GF-D8 (cell line): ENCODE measurements at regions not wholly inside any gene's neighbourhood (a gene's known extent, or its start where the extent isn't known, plus 50 kb on each side); places are given as distances from the start of the nearest gene placed in this dataset.
"Not testable (repeated sequence)": the region's sequence is repeated elsewhere in the genome, so short reads cannot be mapped to it uniquely, and the experiment has no call there.

Source experiments
- DNase-seq: peaks from one replicate; lab custom pipeline; 2025; lab: John Stamatoyannopoulos, UW

DNA sequence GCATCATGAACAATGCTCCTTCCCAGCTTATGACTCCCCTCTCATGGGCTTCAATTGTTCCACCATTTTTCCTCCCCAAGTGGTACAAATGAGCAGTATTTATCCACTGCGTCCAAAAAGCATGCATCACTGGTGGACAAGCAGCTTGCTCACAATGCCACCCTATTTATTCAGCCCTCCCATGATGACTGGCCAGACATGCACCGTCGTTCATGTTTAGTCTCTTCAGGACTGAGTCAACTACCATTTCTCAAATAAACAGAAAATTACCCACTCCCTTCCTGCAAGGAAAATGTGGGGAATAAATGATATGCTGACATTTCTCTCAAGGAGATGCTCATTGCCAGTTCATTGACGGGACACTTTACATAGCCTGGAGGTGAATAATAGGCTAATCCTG, 300.4 kb downstream of the C6orf118 start:
- DNase-seq: no peak

DNA sequence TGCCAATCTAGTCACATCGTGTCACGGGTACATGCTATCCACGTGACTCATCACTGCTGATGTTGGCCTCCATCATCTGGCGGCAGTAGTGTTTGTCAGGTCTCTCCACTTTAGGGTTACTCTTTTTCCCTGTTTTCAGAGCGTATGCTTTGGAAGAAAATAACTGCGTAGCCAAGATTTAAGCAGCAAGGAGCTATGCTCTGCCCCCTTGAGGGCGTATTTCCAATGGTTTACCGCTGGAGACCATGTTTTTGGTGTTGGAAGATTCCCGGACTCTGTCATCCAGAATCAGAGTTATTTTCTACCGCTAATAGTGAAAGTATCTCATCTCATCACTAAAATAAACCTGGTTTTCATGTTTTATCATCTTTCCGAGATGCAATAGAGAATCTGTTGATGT, 306.5 kb downstream of the C6orf118 start:
- DNase-seq: no peak

DNA sequence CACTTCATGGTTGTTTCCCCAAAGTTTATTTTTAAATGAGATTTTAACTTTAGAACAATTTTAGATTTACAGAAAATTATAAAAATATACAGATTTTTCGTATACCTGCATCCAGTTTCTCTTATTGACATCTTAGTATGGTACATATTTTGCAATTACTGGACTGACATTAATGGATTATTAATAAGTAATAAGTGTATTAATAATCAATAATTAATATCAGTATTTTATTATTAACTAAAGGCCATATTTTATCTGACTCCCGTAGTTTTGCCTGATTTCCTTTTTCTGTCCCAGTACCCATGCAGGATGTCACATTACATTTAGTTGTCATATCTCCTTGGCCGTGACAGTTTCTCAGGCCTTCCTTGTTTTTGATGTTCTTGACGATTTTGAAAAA, 307.0 kb downstream of the C6orf118 start:
- no peak for DNase-seq

DNA sequence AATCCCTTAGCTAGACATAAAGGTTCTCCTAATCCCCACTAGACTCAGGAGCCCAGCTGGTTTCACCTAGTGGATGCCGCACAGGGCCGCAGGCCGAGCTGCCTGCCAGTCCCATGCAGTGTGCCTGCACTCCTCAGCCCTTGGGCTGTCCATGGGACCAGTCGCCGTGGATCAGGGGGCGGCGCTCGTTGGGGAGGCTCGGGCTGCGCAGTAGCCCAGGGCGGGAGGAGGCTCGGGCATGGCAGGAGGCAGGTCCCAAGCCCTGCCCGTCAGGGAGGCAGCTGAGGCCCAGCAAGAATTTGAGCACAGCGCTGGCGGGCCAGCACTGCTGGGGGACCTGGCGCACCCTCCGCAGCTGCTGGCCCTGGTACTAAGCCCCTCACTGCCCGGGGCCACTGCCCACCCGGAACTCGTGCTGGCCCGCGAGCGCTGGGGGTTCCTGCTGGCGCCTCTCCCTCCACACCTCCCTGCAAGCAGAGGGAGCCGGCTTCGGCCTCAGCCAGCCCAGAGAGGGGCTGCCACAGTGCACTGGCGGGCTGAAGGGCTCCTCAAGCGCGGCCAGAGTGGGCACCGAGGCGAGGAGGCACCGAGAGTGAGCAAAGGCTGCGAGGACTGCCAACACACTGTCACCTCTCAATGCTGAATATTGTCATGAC, 307.8 kb downstream of the C6orf118 start:
- DNase-seq: no peak

DNA sequence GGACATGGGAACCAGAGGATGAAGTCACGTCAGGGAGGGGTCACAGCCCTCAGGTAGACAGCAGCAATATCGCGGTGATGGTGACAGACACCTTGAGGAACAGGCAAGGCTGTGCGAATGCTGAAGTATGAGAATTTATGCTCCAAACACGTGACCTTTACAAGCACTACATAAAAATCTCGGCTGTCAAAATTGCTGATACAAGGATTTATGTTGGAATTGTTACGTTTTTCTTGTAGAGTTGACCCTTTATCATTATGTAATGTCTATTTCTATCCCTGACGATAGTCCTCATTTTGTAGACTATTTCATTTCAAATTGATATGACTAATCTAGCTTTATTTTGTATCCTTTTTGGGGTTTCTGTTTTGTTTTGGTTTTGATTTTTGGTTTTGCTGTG, 311.1 kb downstream of the C6orf118 start:
- DNase-seq: no peak

DNA sequence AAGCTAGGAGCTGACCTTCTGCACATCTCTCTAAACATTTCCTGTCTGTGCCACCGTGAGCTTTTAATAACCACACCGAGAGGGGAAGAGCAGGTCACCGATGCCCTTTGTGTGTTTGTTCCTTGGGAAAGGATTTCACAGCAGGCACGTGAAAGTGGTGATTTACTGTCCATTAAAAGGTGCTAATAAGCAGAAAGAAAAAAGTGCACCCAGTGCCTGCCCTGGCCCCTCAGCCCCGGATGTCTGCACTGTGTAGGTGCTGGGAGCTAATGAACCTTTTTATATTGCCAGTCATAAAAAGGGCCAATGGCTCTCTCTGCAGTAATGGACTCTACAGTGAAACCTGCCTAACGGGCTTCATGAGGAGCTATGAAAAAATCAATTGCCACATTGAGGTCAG, 312.6 kb downstream of the C6orf118 start:
- DNase-seq: no peak

DNA sequence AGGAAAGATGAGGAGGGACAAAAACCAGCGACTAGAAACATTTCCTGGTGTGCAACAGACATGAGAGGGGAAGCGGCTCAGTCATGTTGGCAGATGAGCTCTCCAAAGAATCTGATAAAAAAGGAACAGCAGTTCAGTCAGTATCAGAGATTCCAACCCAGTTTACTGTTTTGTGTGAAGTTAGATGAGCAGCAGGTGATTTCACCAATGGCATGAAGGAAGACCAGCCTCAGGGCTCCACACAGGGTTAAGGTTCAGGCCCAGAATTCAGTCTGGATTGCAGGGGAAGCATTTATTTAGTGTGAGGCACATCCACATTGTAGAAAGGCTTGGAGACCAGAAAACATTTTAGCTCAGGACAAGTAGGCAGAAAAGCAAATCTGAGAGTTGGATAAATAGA, 317.8 kb downstream of the C6orf118 start:
- no peak for DNase-seq

DNA sequence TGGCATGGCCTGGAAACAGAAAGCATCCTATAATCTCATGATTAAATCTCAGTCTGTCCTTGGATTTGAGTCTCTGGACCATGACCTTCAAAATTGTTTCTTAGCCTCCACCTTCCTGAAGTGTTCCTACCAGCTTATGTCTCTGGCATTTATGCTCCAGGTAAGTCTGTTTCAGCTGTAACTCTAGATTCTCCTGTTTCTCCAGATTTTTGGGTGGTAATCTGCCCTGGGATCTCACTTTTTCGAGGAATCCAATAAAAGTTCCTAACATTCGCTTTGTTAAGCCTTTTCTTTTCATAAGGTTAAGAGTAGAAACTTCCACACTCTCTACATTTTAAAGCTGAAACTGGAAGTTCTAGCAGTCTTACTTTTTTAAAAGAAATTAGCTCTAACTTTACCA, 318.5 kb downstream of the C6orf118 start:
- no peak for DNase-seq

DNA sequence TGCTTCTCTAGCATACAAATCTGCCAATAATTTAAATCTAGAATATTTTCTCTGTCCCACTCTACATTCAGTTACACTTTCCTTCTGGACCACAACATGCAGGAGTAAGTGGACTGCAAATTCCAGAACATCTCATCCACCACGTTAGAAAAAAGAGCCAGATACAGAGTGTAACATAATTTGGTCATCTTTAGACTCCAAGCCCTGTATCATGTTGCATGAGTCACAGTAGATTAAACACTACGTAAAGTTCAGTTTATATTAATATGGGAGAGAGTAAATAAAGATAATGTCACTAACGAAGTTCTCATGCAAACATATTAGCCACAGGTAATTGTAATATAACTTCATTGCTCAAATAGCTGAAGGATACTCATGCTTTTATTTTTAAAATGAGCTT, 327.0 kb downstream of the C6orf118 start:
- DNase-seq: no peak

DNA sequence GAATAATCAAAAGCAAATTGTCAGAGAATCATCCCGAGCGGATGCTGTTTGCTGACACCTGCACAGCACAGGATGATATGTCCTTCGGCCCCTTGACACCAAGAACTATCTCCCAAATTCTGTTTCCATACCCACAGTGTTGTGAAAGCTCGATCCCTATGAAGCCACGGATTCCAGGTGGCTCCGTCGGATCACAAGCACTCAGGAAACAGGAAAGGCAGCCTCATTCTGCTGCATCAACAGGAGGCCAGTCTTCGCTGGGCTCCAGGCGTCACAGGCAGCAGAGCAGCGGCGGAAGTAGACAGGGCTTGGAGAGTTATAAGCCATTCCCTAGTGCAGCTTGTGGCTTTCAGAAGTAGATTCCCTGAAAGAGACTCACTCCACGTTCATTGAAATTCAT, 342.3 kb downstream of the C6orf118 start:
- DNase-seq: no peak

DNA sequence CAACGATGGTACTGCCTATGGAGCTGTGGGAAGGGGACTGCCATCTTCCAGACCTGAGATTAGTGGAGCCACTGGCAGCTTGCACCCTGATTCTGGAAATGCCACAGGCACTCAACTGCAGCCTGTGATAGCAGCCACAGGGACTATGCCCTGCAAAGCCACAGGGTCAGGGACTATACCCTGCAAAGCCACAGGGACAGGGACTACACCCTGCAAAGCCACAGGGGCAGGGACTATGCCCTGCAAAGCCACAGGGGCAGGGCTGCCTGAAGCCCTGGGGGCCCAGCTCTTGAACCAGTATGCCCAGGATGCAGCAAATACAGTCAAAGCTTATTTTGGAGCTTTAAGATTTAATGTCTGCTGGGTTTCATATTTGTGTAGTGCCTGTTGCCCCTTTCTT, 346.6 kb downstream of the C6orf118 start:
- no peak for DNase-seq

DNA sequence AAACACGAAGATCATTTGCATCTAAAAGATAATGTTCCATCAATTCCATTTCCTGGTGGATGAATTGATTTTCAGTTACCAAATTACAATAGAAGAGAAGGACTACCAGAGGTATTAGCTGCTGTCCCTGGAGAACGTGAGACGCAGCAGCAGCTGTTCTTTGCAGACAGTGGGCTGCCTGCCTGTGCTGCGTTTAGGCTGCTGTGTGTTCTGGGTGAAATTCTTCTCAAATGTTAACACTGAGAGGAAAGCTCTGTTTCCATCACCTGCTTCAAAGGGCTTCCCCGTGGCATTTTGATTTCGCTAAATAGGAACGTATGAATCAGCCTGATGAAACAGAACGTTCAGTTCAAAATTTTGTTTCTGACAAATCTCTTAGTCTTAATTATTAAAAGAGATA, 362.2 kb downstream of the C6orf118 start:
- no peak for DNase-seq

DNA sequence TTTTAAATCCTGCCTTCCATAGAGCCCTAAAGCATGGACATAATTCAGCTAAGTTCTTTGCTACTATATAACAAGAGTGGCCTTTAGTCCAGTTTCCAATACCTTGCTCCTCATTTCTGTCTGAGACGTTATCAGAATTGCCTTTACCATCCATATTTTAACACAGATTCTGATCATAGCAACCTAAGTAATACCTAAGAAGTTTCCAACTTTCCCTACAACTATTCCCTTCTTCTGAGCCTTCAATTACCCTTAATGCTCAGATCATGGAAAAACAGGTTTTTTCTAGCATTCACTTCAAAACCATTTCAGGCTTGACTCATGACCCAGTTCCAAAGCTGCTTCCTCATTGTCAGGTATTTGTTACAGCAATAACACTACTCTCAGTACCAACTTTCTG, 367.1 kb downstream of the C6orf118 start:
- no peak for DNase-seq

DNA sequence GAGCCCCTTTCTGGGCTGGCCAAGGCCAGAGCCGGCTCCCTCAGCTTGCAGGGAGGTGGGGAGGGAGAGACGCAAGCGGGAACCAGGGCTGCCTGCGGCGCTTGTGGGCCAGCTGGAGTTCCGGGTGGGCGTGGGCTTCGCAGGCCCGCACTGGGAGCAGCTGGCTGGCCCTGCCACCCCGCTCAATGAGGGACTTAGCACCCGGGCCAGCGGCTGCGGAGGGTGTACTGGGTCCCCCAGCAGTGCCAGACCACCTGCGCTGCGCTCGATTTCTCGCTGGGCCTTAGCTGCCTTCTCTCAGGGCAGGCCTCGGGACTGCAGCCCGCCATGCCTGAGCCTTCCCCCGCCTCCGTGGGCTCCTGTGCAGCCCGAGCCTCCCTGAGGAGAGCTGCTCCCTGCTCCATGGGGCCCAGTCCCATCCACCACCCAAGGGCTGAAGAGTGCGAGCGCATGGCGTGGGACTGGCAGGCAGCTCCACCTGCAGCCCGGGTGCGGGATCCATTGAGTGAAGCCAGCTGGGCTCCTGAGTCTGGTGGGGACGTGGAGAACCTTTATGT, 376.1 kb downstream of the C6orf118 start:
- DNase-seq: not testable (repeated sequence)

DNA sequence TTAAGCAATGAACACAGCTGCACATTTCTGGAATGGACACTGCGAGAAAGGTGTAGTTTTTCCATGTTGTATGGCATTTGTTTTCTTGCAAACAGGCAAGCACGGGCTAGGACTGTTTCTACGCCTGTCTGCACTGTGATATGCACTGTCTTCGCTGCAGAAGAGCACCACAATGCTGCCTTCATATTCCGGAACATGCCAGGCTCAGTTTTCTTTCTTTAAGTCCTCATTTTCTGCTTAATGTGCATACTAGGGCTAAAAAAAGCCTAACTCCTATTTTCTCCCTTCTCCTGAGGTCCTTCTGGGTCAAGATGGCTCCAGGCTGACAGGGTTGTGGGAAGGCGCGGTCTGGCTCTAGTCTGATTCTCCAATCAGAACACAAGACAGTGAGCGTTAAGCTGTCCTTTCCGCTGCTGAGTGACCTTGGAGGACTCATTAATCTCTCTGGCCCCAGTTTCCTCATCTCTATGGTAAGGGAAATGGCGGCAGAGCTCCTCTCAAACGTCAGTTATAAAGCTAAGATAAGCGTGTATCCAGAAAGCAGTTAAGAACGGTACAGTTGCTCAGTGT, 379.9 kb downstream of the C6orf118 start:
- DNase-seq: no peak

DNA sequence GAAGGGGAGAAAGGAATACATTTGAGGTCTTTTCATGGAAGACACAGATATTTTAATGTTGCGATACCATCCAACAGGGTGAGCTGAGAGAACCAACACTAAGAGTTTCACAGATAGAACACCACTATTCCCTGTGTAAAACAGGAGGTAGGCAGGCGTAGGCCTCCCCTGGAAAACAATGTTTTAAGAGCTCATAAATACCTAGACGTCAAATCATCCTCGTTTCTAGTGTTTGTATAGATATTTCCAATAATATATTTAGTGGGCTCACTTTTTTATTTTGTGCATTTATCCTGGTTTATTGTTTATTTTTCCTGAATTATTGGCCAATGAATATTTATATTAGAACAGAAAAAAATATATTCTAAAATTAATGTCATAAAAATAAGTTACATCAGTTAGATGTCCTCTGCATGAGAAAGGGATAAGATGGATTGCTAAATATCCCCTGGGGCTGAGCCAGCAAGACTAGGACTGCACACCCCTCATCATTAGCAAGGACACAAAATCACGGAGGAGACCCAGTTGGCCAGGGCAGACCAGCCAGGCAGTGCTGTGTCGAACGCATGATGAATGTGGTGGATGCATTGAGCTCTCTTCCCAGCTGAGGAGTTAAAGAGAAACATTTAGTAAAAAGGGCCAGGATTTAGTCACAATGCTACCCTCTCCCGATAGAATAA, 380.5 kb downstream of the C6orf118 start:
- DNase-seq: no peak

DNA sequence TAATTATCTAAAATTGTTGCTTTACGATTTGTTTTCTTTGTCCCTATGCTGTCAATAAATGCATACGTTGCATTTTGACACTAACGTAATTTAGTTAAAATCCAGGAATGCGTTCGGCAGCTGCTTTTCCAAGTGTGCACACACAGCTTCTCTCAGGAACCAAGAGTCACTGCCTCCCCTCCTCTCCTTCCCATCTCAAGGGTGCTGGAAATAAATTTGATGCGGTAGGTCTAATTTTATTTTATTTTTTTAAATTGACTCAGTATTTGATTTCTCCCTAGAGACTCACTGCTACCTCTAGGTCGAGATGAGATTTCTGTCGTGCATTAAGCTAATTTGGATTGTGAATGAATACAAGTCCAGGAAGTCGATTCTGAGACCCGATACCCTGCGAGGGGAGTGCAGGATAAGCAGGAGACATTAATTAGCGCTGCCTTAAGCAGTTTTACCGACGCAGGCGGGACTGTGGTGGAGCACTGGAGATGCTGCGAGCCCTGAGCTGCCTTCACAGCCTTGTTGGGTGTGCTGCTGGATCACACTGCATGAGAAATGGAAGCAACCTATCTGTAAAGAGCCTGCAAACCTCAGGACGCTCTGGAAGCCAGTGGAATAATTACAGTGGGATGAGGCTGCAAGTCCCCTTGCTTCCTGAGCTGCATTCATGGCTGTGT, 381.2 kb downstream of the C6orf118 start:
- no peak for DNase-seq

DNA sequence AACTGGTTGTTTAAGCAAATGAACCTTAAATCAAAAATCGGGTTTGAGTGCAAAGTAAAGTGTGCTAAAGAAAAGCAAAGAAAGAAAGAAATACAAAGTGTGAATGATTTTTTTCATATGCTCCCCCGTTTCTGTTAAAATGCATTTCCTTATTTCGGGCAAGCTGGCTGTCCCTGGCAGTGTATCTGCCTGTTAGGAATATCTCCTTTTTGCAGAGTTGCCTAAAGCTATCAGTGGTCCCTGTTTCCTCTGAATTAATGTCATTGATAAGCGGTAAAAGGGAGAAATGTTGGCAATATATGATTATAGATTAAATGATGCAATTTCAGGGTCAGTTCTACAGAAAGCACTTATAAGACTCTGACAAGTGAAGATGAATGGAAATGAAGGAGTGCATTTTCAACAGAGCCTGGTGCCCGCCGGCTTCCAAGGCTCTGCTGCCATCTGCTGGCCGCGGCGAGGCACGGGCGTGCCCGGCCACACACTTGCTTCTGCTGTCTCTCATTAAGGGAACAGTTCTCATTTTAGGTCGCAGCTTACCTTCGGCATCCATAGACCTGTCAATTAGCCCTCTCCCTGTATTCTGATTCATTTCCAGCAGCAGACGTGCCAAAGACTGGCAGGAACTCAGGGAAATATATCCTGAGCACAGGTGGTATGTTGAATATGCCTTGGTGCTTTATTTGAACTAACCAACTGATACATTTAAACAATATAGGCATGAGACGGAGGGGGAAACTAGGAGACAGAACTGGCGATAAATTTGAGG, 381.9 kb downstream of the C6orf118 start:
- peak; percentile 7 for DNase-seq

DNA sequence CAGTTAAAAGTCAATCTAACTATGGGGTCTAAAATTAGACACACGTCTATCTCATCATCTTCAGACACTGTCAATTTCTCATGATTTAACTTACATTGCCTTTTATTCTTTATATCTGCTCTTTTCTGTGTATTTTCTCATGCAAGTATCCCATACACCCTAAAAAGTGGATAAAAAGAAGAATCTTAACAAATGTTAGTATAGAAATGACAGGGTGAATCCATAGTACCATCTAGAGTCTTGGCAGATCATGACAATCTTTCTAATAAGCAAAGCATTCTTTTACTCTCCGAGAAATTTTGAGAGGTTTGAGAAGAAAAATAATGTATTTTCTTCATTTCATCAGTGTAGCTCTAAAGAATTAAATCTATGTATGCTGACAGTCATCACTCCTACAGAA, 382.7 kb downstream of the C6orf118 start:
- DNase-seq: no peak

DNA sequence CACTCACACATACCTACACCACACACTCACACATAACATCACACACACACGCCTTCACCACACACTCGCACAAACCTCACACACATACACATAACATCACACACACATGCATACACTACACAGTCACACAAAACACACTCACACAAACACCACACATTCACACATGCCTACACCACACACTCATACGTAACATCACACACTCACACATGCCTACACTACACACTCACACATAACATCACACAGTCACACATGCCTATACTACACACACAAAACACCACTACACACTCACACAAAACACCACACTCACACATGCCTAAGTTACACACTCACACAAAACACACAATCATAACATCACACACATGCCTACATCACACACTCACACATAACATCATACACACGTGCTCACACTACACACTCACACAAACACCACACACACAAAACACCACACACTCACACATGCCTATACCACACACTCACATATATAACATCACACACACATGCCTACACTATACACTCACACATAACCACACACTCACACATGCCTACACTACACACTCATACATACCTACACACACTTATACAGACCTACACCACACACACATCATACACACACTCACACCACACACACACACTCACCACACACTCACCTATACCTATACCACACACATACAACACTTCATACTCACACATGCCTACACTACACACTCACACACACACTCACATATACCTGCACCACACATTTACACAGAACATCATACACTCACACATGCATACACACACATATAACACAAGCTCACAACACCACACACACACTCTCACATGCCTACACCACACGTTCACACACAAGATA, 383.5 kb downstream of the C6orf118 start:
- DNase-seq: no peak

DNA sequence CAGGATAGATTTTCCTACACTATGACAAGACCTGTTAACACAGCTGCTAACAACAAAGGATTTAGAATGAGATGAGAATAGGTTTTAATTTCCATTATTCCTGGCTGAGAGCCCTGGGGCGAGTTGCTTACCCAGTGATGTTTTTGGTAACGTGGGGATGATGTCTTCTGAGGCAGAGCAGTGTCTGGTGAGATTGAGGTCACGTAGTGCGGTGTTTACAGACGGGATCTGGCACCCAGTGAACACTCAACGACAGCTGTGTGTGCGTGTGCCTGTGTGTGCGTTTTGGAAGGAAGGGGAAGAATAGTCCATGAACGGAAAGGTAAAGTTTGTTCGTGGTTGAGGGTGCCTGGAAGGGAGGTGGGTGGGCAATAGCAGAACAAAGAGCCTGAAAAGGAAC, 384.7 kb downstream of the C6orf118 start:
- DNase-seq: no peak
